CD14-positive monocyte (primary cell): ENCODE measurements at regions not wholly inside any gene's neighbourhood (a gene's known extent, or its start where the extent isn't known, plus 50 kb on each side); places are given as distances from the start of the nearest gene placed in this dataset.

Experiments used
- DNase-seq, 3 donors: peaks; one replicate each; pipeline ENCODE4 v3.0.0-alpha.2; 2011 to 2022
- H2AFZ ChIP-seq: 2 replicates; pipeline ENCODE4 v1.6.0; 2012; ENCODE audit warnings: mild to moderate bottlenecking, low read depth, low read length, inconsistent platforms; ENCODE audit not compliant: insufficient read depth, poor library complexity, severe bottlenecking
- H3K27ac ChIP-seq, 2 donors: 1 replicate in 1 of 2; 2 replicates in 1 of 2; pipeline ENCODE4 v1.5.1; 2012 to 2013; ENCODE audit warnings: low read length in 2 of 2, control low read depth in 1 of 2, inconsistent platforms in 1 of 2, low read depth in 1 of 2, mild to moderate bottlenecking in 1 of 2
- H3K27me3 ChIP-seq, 2 donors: one replicate each; pipeline versions ENCODE4 v1.6.0 to v1.6.1; 2011 to 2013; ENCODE audit warnings: low read length in 2 of 2; ENCODE audit not compliant: control insufficient read depth in 2 of 2, insufficient read depth in 2 of 2
- H3K36me3 ChIP-seq, 2 donors: replicated peaks in 1 of 2; 1 replicate in 1 of 2; 2 replicates in 1 of 2; pipeline versions ENCODE4 v1.5.1 to v1.6.1; 2012 to 2013; ENCODE audit warnings: low read length in 2 of 2, control low read depth in 1 of 2, inconsistent platforms in 1 of 2, mild to moderate bottlenecking in 1 of 2; ENCODE audit not compliant: insufficient read depth in 2 of 2, control insufficient read depth in 1 of 2
- H3K4me1 ChIP-seq, 2 donors: 1 replicate in 1 of 2; 2 replicates in 1 of 2; pipeline versions ENCODE4 v1.5.1 to v1.6.1; 2012 to 2013; ENCODE audit warnings: low read length in 2 of 2, control low read depth in 1 of 2, inconsistent platforms in 1 of 2, mild to moderate bottlenecking in 1 of 2, moderate library complexity in 1 of 2; ENCODE audit not compliant: insufficient read depth in 2 of 2, control insufficient read depth in 1 of 2
- H3K4me2 ChIP-seq: replicated peaks from 2 replicates; pipeline ENCODE3; 2012; ENCODE audit warnings: low read length, moderate library complexity, mild to moderate bottlenecking; ENCODE audit not compliant: poor library complexity, severe bottlenecking; ENCODE audit errors: extremely low read depth
- H3K4me3 ChIP-seq, 3 experiments: fragments of 200-600 bp in 1 of 3; sonication (generic) in 1 of 3; replicated peaks in 1 of 3; 1 replicate in 2 of 3; 2 replicates in 1 of 3; pipeline ENCODE4 v1.5.1; 2011 to 2013; ENCODE audit warnings: low read length in 3 of 3, mild to moderate bottlenecking in 3 of 3, control low read depth in 2 of 3, low read depth in 2 of 3, inconsistent platforms in 1 of 3, moderate library complexity in 1 of 3
- H3K79me2 ChIP-seq: 2 replicates; pipeline ENCODE4 v1.6.0; 2012; ENCODE audit warnings: mild to moderate bottlenecking, control low read depth, inconsistent platforms, low read length, moderate library complexity; ENCODE audit not compliant: insufficient read depth
- H3K9ac ChIP-seq: 2 replicates; pipeline ENCODE4 v1.6.0; 2017; ENCODE audit warnings: low read length, mild to moderate bottlenecking; ENCODE audit not compliant: insufficient read depth, poor library complexity, severe bottlenecking
- H3K9me3 ChIP-seq, 2 donors: replicated peaks in 1 of 2; 1 replicate in 1 of 2; 2 replicates in 1 of 2; pipeline versions ENCODE4 v1.5.1 to v1.6.1; 2012 to 2013; ENCODE audit warnings: low read length in 2 of 2, control low read depth in 1 of 2; ENCODE audit not compliant: control insufficient read depth in 1 of 2, insufficient read depth in 1 of 2
- H4K20me1 ChIP-seq: 2 replicates; pipeline ENCODE4 v1.6.0; 2012; ENCODE audit warnings: mild to moderate bottlenecking, low read length, control low read depth, moderate library complexity; ENCODE audit not compliant: insufficient read depth
- H3K27ac Mint-ChIP-seq, 7 donors: one replicate each; pipeline ENCODE4 v1.8.0; 2020; ENCODE audit warnings: mild to moderate bottlenecking in 7 of 7, mixed read lengths in 7 of 7, moderate library complexity in 6 of 7, inconsistent platforms in 2 of 7
- H3K27me3 Mint-ChIP-seq, 3 donors: one replicate each; pipeline ENCODE4 v1.8.0; 2021 to 2022; ENCODE audit warnings: low read depth in 3 of 3, mild to moderate bottlenecking in 3 of 3, mixed read lengths in 3 of 3, moderate library complexity in 3 of 3, inconsistent platforms in 1 of 3
- H3K36me3 Mint-ChIP-seq, 2 donors: one replicate each; pipeline ENCODE4 v1.8.0; 2020; ENCODE audit warnings: mixed read lengths in 2 of 2, inconsistent platforms in 1 of 2, mild to moderate bottlenecking in 1 of 2
- H3K4me1 Mint-ChIP-seq: one replicate; pipeline ENCODE4 v1.8.0; 2020; ENCODE audit warnings: mild to moderate bottlenecking, mixed read lengths
- H3K4me3 Mint-ChIP-seq, 2 donors: one replicate each; pipeline ENCODE4 v1.8.0; 2020; ENCODE audit warnings: mild to moderate bottlenecking in 2 of 2, mixed read lengths in 2 of 2, moderate library complexity in 1 of 2
- H3K9me3 Mint-ChIP-seq, 7 donors: one replicate each; pipeline ENCODE4 v1.8.0; 2020 to 2022; ENCODE audit warnings: mixed read lengths in 7 of 7, mild to moderate bottlenecking in 6 of 7, moderate library complexity in 6 of 7, inconsistent platforms in 2 of 7
- WGBS: methylation state at CpG from one replicate; pipeline ENCODE4 v1.1.5; 2013; ENCODE audit warnings: missing lambda C conversion rate; ENCODE audit not compliant: insufficient coverage; 5-methylcytosine and 5-hydroxymethylcytosine counted together
- intact Hi-C, 2 donors: fragments of 100-400 bp; cut with micrococcal nuclease; formaldehyde crosslinking; loops; one replicate each; pipeline versions ENCODE4 v1.15.0 to v1.15.1; 2023
- TF ChIP-seq, protein P1 (sequence below): fragments of 200-600 bp; IDR thresholded peaks from one replicate; pipeline ENCODE4 v1.8.0; 2022; ENCODE audit warnings: antibody characterized with exemption, mild to moderate bottlenecking

- no peak for DNase-seq
- no peak overlapping the region for H2AFZ ChIP-seq
- Mint-ChIP-seq H3K27me3 (peaks cover 2 to 4% (median 2%) of the 10 kb centered on the region in 3 donors), H3K36me3 (no peaks in the 10 kb centered on the region), H3K27ac (no peak overlapping the region), H3K4me3 (no peak overlapping the region), H3K9me3 (peaks cover 0 to 5% (median 1%) of the 10 kb centered on the region in 7 donors), H3K4me1 (no peaks in the 10 kb centered on the region)
- no peaks in the 10 kb centered on the region for H3K4me1 ChIP-seq
- TF ChIP-seq, protein P1, sequence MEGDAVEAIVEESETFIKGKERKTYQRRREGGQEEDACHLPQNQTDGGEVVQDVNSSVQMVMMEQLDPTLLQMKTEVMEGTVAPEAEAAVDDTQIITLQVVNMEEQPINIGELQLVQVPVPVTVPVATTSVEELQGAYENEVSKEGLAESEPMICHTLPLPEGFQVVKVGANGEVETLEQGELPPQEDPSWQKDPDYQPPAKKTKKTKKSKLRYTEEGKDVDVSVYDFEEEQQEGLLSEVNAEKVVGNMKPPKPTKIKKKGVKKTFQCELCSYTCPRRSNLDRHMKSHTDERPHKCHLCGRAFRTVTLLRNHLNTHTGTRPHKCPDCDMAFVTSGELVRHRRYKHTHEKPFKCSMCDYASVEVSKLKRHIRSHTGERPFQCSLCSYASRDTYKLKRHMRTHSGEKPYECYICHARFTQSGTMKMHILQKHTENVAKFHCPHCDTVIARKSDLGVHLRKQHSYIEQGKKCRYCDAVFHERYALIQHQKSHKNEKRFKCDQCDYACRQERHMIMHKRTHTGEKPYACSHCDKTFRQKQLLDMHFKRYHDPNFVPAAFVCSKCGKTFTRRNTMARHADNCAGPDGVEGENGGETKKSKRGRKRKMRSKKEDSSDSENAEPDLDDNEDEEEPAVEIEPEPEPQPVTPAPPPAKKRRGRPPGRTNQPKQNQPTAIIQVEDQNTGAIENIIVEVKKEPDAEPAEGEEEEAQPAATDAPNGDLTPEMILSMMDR, result no peak
- no peaks in the 10 kb centered on the region for H3K79me2 ChIP-seq
- H3K27ac ChIP-seq, result no peak overlapping the region
- no CpG with 5 or more reads among the region's 1 CpG for WGBS
- intact Hi-C loops, result no loop called here
- H3K4me2 ChIP-seq, result no peak overlapping the region
- H3K9ac ChIP-seq, result no peak overlapping the region
- H3K27me3 ChIP-seq, result no peaks in the 10 kb centered on the region
- H3K4me3 ChIP-seq, result no peak overlapping the region
- no peaks in the 10 kb centered on the region for H3K9me3 ChIP-seq
- H3K36me3 ChIP-seq, result no peaks in the 10 kb centered on the region
- no peaks in the 10 kb centered on the region for H4K20me1 ChIP-seq
Measured at GRCh38 chr6:97412511-97412910, 129.5 kb upstream of the MMS22L start.

- no peak overlapping the region for H3K9ac ChIP-seq
- no peaks in the 10 kb centered on the region for H4K20me1 ChIP-seq
- no CpG with 5 or more reads among the region's 1 CpG for WGBS
- Mint-ChIP-seq H3K4me1 (no peaks in the 10 kb centered on the region), H3K27ac (no peak overlapping the region), H3K9me3 (peaks cover 2 to 9% (median 5%) of the 10 kb centered on the region in 7 donors), H3K36me3 (no peaks in the 10 kb centered on the region), H3K4me3 (no peak overlapping the region), H3K27me3 (peaks cover 3 to 6% (median 3%) of the 10 kb centered on the region in 3 donors)
- H3K4me1 ChIP-seq, result no peaks in the 10 kb centered on the region
- peaks cover 0 to 14% of the 10 kb centered on the region in 2 donors for H3K9me3 ChIP-seq
- H3K36me3 ChIP-seq, result no peaks in the 10 kb centered on the region
- no peaks in the 10 kb centered on the region for H3K79me2 ChIP-seq
- H2AFZ ChIP-seq, result no peak overlapping the region
- no peak overlapping the region for H3K4me3 ChIP-seq
- no peak overlapping the region for H3K27ac ChIP-seq
- H3K4me2 ChIP-seq, result no peak overlapping the region
- no peaks in the 10 kb centered on the region for H3K27me3 ChIP-seq
- intact Hi-C loops, result no loop called here
- no peak for DNase-seq
- TF ChIP-seq, protein P1, result no peak
Measured at GRCh38 chr6:97422171-97422570, 139.2 kb upstream of the MMS22L start.
